Hepatocyte (in vitro differentiated cells): ENCODE measurements at regions not wholly inside any gene's neighbourhood (a gene's known extent, or its start where the extent isn't known, plus 50 kb on each side); places are given as distances from the start of the nearest gene placed in this dataset.

Experiments
- CTCF ChIP-seq: fragments of 200-600 bp; sonication (generic); IDR thresholded peaks from 2 replicates; pipeline ENCODE4 v1.5.1; 2016; ENCODE audit warnings: antibody characterized with exemption, mild to moderate bottlenecking; ENCODE audit not compliant: poor library complexity
- EZH2 ChIP-seq: fragments of 200-600 bp; sonication (generic); IDR thresholded peaks from 2 replicates; pipeline ENCODE4 v1.6.1; 2016; ENCODE audit warnings: antibody characterized with exemption, mild to moderate bottlenecking, borderline replicate concordance
- EZH2phosphoT487 ChIP-seq: fragments of 200-600 bp; sonication (generic); IDR thresholded peaks from one replicate; pipeline ENCODE4 v1.6.1; 2018; ENCODE audit warnings: antibody characterized with exemption, mild to moderate bottlenecking, low read depth, moderate library complexity; ENCODE audit not compliant: unreplicated experiment, severe bottlenecking

GRCh38 chr3:181764544-181764943 is 52.8 kb downstream of the SOX2 start:
- TF ChIP-seq CTCF (no peak), EZH2phosphoT487 (no peak), EZH2 (no peak)
